Uterus (tissue), 3 donors: ENCODE measurements at regions not wholly inside any gene's neighbourhood (a gene's known extent, or its start where the extent isn't known, plus 50 kb on each side); places are given as distances from the start of the nearest gene placed in this dataset.

Experiments
- DNase-seq, 2 donors: peaks; one replicate each; pipeline ENCODE4 v3.0.0-alpha.2; 2019 to 2020
- H3K27ac ChIP-seq, 2 donors: fragments of 200-600 bp; sonication (generic); 1 replicate in 1 of 2; 2 replicates in 1 of 2; pipeline ENCODE4 v1.5.1; 2016 to 2018
- H3K27me3 ChIP-seq, 2 donors: fragments of 200-600 bp; sonication (generic); one replicate each; pipeline ENCODE4 v1.5.1; 2018 to 2019; ENCODE audit warnings: control low read depth in 1 of 2
- H3K36me3 ChIP-seq, 2 donors: fragments of 200-600 bp; sonication (generic); one replicate each; pipeline ENCODE4 v1.5.1; 2019; ENCODE audit warnings: control low read depth in 1 of 2
- H3K4me1 ChIP-seq, 2 donors: fragments of 200-600 bp; sonication (generic); one replicate each; pipeline ENCODE4 v1.5.1; 2018 to 2019; ENCODE audit warnings: control low read depth in 1 of 2
- H3K4me3 ChIP-seq, 2 donors: fragments of 200-600 bp; sonication (generic); 1 replicate in 1 of 2; 2 replicates in 1 of 2; pipeline ENCODE4 v1.5.1; 2018 to 2019; ENCODE audit warnings: mild to moderate bottlenecking in 1 of 2
- H3K9me3 ChIP-seq, 2 donors: fragments of 200-600 bp; sonication (generic); one replicate each; pipeline ENCODE4 v1.5.1; 2019; ENCODE audit warnings: control low read depth in 1 of 2
- POLR2A ChIP-seq, 2 donors: fragments of 450-650 bp; IDR thresholded peaks; one replicate each; pipeline ENCODE4 v1.6.1; 2016; ENCODE audit warnings: antibody characterized with exemption in 2 of 2, mild to moderate bottlenecking in 1 of 2, moderate library complexity in 1 of 2
- intact Hi-C: fragments of 100-400 bp; cut with DNase I; formaldehyde crosslinking; loops from one replicate; pipeline ENCODE4 v1.15.1; 2023; ENCODE audit warnings: low total_unique reads
- TF ChIP-seq, protein P1 (sequence below), 4 experiments: fragments of 200-600 bp in 2 of 4; fragments of 450-650 bp in 2 of 4; sonication (generic) in 2 of 4; IDR thresholded peaks; one replicate each; pipeline ENCODE4 v1.5.1; 2016 to 2019; ENCODE audit warnings: antibody characterized with exemption in 4 of 4, mild to moderate bottlenecking in 2 of 4, moderate library complexity in 1 of 4
- donor health status: DM: yes; HTN: yes; CAD: no.

DNA sequence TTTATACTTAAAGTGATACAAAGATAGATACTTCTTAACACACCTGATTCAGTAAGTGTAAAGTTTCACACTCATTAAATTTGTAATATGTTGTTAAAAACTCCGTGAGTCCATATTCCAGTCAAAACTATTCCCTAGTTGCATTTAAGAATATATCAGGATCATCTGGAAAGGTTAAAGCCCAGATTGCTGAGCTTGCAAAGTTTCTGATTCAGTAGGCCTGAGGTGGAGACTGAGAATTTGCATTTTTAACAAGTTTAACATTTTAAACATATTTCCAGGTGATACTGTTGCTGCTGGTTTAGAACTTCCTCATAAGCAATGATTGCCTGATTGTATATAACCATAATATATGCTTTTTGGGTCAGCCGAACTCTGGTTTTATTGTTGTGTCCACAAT lies 1998.6 kb upstream of the PCDH20 start:
- Histone ChIP-seq H3K27me3 (no peaks in the 10 kb centered on the region), H3K4me1 (no peaks in the 10 kb centered on the region), H3K36me3 (no peaks in the 10 kb centered on the region), H3K27ac (no peak overlapping the region), H3K4me3 (no peak overlapping the region), H3K9me3 (no peaks in the 10 kb centered on the region)
- DNase-seq = no peak
- intact Hi-C loops = no loop called here
- TF ChIP-seq, protein P1, sequence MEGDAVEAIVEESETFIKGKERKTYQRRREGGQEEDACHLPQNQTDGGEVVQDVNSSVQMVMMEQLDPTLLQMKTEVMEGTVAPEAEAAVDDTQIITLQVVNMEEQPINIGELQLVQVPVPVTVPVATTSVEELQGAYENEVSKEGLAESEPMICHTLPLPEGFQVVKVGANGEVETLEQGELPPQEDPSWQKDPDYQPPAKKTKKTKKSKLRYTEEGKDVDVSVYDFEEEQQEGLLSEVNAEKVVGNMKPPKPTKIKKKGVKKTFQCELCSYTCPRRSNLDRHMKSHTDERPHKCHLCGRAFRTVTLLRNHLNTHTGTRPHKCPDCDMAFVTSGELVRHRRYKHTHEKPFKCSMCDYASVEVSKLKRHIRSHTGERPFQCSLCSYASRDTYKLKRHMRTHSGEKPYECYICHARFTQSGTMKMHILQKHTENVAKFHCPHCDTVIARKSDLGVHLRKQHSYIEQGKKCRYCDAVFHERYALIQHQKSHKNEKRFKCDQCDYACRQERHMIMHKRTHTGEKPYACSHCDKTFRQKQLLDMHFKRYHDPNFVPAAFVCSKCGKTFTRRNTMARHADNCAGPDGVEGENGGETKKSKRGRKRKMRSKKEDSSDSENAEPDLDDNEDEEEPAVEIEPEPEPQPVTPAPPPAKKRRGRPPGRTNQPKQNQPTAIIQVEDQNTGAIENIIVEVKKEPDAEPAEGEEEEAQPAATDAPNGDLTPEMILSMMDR (IDR thresholded peaks at IDR 0.05) = no peak
- no peak for TF ChIP-seq POLR2A (IDR thresholded peaks at IDR 0.05)

DNA sequence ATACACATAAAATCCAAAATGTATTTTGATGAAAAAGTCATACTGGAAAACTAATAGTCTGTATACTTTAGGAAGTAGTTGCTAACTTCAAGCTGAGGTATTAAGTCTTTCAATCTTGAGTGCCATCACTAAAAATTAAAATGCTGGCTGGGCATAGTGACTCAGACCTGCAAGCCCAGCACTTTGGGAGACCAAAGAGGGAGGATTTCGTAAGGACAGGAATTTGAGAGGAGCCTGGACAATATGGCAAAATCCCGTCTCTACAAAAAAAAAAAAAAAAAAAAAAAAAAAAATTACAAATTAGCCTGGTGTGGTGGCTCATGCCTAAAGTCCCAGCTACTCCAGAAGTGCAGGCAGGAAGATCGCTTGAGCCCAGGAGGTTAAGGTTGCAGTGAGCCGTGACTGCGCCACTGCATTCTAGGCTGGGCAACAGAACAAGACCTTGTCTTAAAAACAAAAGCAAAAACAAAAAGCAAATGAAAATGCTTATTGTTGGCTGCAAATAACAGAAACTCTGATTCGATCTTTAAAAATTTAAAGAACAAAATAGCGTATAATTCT lies 1994.2 kb upstream of the PCDH20 start:
- Histone ChIP-seq H3K36me3 (no peaks in the 10 kb centered on the region), H3K27ac (no peak overlapping the region), H3K4me3 (no peak overlapping the region), H3K27me3 (no peaks in the 10 kb centered on the region), H3K9me3 (no peaks in the 10 kb centered on the region), H3K4me1 (no peaks in the 10 kb centered on the region)
- TF ChIP-seq, protein P1 (IDR thresholded peaks at IDR 0.05) = no peak
- no peak for TF ChIP-seq POLR2A (IDR thresholded peaks at IDR 0.05)
- intact Hi-C loops = no loop called here
- no peak for DNase-seq

DNA sequence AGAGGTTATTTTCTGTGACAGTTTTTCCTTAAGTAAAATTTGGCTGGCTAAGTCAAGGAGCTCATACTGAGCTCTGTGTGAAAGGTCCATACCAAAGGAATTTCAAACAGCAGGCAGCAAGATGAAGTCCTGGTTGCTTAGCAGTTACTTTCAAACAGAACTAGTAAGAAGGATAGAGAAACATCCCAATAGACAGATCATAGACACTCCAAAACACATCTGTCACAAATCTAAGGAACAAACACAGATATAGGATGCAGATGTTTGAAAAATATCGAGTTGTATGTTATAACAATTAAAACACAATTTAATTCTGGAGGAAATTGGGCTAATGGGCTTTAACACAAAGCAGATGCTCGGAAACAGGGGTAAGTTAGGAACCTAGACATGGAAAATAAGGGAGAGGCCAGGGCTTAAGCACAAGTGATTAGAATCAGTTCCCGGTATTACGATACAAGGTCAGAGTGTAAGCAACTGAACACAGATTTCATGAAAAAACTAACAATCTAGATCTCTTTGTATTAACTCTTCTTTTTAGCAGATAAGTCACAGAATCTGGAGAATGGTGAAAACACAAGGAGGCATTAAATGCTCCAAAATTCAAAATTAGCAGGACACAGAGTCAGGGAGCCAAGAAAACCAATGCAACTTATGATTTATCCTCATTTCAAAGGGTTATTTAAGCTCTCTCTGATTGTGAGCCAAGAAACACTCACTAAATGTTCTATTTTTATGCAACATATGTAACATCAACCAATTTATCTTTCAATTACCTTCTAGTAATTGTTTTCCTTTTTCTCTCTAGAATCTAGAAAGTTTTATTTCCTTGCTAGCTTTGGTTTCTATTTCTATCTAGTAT lies 1992.9 kb upstream of the PCDH20 start:
- Histone ChIP-seq H3K27me3 (no peaks in the 10 kb centered on the region), H3K4me3 (no peak overlapping the region), H3K9me3 (no peaks in the 10 kb centered on the region), H3K27ac (no peak overlapping the region), H3K36me3 (no peaks in the 10 kb centered on the region), H3K4me1 (no peaks in the 10 kb centered on the region)
- intact Hi-C loops = no loop called here
- no peak for TF ChIP-seq POLR2A (IDR thresholded peaks at IDR 0.05)
- no peak for DNase-seq

GRCh38 chr13:63403733-63404132 lies 1988.1 kb upstream of the PCDH20 start:
- intact Hi-C loops = no loop called here
- Histone ChIP-seq H3K9me3 (no peaks in the 10 kb centered on the region), H3K36me3 (no peaks in the 10 kb centered on the region), H3K27ac (no peak overlapping the region), H3K4me3 (no peak overlapping the region), H3K4me1 (no peaks in the 10 kb centered on the region), H3K27me3 (no peaks in the 10 kb centered on the region)
- no peak for DNase-seq
- TF ChIP-seq, protein P1 (IDR thresholded peaks at IDR 0.05) = no peak
- TF ChIP-seq POLR2A (IDR thresholded peaks at IDR 0.05) = no peak

GRCh38 chr13:63396746-63397145 lies 1981.1 kb upstream of the PCDH20 start:
- H3K36me3 ChIP-seq = no peaks in the 10 kb centered on the region
- peaks cover 0 to 4% of the 10 kb centered on the region in 2 donors for H3K9me3 ChIP-seq
- H3K4me1 ChIP-seq = no peaks in the 10 kb centered on the region
- no peak for DNase-seq
- H3K27me3 ChIP-seq = no peaks in the 10 kb centered on the region
- H3K27ac ChIP-seq = no peak overlapping the region
- no peak overlapping the region for H3K4me3 ChIP-seq
- intact Hi-C loops = no loop called here
- TF ChIP-seq POLR2A (IDR thresholded peaks at IDR 0.05) = no peak
- TF ChIP-seq, protein P1 (IDR thresholded peaks at IDR 0.05) = no peak
